ENCODE measurements at regions not wholly inside any gene's neighbourhood (a gene's known extent, or its start where the extent isn't known, plus 50 kb on each side); places are given as distances from the start of the nearest gene placed in this dataset.
A peak's percentile ranks its signal among the peaks of the same experiment; 100 is the strongest.

- DNase-seq = no peak
- no peaks in the 10 kb centered on the region for H3K27me3 ChIP-seq
- intact Hi-C loops (cut with DNase I) = no loop called here
- no peaks in the 10 kb centered on the region for H3K36me3 ChIP-seq
- no peak overlapping the region for H3K27ac ChIP-seq
- TF ChIP-seq POLR2A (IDR thresholded peaks at IDR 0.05) (no peak), EP300 (IDR thresholded peaks at IDR 0.05) (no peak), CTCF (IDR thresholded peaks at IDR 0.05) (no peak), POLR2AphosphoS5 (IDR thresholded peaks at IDR 0.05) (no peak)
- 48 to 50% methylated on average over 1 of the region's 1 CpG for WGBS, 2 donors
- H3K4me1 ChIP-seq = no peaks in the 10 kb centered on the region
- H3K4me3 ChIP-seq = no peak overlapping the region
- no peaks in the 10 kb centered on the region for H3K9me3 ChIP-seq
Observed at GRCh38 chr9:107907715-107908114, 418.1 kb upstream of the KLF4 start.

- Histone ChIP-seq H3K36me3 (no peaks in the 10 kb centered on the region), H3K4me1 (no peaks in the 10 kb centered on the region), H3K27me3 (no peaks in the 10 kb centered on the region), H3K9me3 (no peaks in the 10 kb centered on the region), H3K4me3 (no peak overlapping the region), H3K27ac (no peak overlapping the region)
- no peak for DNase-seq
- TF ChIP-seq EP300 (IDR thresholded peaks at IDR 0.05) (no peak), CTCF (IDR thresholded peaks at IDR 0.05) (no peak), POLR2AphosphoS5 (IDR thresholded peaks at IDR 0.05) (no peak), POLR2A (IDR thresholded peaks at IDR 0.05) (no peak)
- intact Hi-C loops (cut with DNase I) = no loop called here
- 93 to 94% methylated on average over 3 of the region's 3 CpGs for WGBS, 2 donors
Observed at GRCh38 chr9:107907255-107907654, 417.7 kb upstream of the KLF4 start.

GRCh38 chr9:107906074-107906473, 416.5 kb upstream of the KLF4 start:
- Histone ChIP-seq H3K36me3 (no peaks in the 10 kb centered on the region), H3K4me1 (no peaks in the 10 kb centered on the region), H3K4me3 (no peak overlapping the region), H3K27me3 (no peaks in the 10 kb centered on the region), H3K27ac (no peak overlapping the region), H3K9me3 (no peaks in the 10 kb centered on the region)
- no peak for DNase-seq
- 89 to 90% methylated on average over 1 of the region's 1 CpG for WGBS, 2 donors
- TF ChIP-seq CTCF (IDR thresholded peaks at IDR 0.05) = no peak
- no peak for TF ChIP-seq EP300 (IDR thresholded peaks at IDR 0.05)
- TF ChIP-seq POLR2A (IDR thresholded peaks at IDR 0.05) = no peak
- no peak for TF ChIP-seq POLR2AphosphoS5 (IDR thresholded peaks at IDR 0.05)
- intact Hi-C loops (cut with DNase I) = no loop called here

GRCh38 chr9:107905308-107906020, 415.9 kb upstream of the KLF4 start:
- no peak overlapping the region for H3K4me3 ChIP-seq
- DNase-seq = peak; percentile 74
- H3K4me1 ChIP-seq = no peaks in the 10 kb centered on the region
- H3K27ac ChIP-seq = no peak overlapping the region
- no peaks in the 10 kb centered on the region for H3K9me3 ChIP-seq
- peak in 1 of 4 donors; percentile 37 for TF ChIP-seq POLR2AphosphoS5 (IDR thresholded peaks at IDR 0.05)
- no peak for TF ChIP-seq CTCF (IDR thresholded peaks at IDR 0.05)
- intact Hi-C loops (cut with DNase I) = no loop called here
- WGBS, 2 donors = 78 to 85% methylated on average over 2 of the region's 2 CpGs
- no peaks in the 10 kb centered on the region for H3K36me3 ChIP-seq
- no peaks in the 10 kb centered on the region for H3K27me3 ChIP-seq

DNA sequence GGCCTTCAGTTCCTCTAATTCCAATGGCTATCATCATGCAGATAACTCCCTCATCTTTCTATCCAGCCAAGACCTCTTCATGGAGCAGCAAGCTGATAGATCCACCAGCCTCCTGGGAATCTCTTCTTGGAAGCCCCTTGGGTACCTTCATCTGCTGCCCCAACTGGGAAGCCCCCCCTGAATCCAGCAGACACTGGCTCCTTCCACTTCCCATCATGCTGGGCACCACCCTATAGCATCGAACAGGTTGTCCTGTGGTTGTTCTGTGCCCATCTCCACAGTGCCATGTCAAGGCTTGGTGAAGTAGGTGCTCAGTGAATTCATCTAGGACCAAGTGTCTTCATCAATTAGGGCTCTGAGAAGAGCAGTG, 410.4 kb upstream of the KLF4 start:
- Histone ChIP-seq H3K4me3 (no peak overlapping the region), H3K36me3 (no peaks in the 10 kb centered on the region), H3K27ac (no peak overlapping the region), H3K27me3 (no peaks in the 10 kb centered on the region), H3K4me1 (peaks cover 0 to 18% (median 11%) of the 10 kb centered on the region in 4 donors), H3K9me3 (no peaks in the 10 kb centered on the region)
- intact Hi-C loops (cut with DNase I) = no loop called here
- TF ChIP-seq POLR2AphosphoS5 (IDR thresholded peaks at IDR 0.05) (no peak), CTCF (IDR thresholded peaks at IDR 0.05) (no peak), EP300 (IDR thresholded peaks at IDR 0.05) (no peak), POLR2A (IDR thresholded peaks at IDR 0.05) (no peak)
- WGBS, 2 donors = 95 to 96% methylated on average over 1 of the region's 1 CpG
- no peak for DNase-seq
